NCI-H187 treated with DMSO at 0.1 percent for 48 hours (cell line): ENCODE measurements at regions not wholly inside any gene's neighbourhood (a gene's known extent, or its start where the extent isn't known, plus 50 kb on each side); places are given as distances from the start of the nearest gene placed in this dataset.
"Not testable (repeated sequence)": the region's sequence is repeated elsewhere in the genome, so short reads cannot be mapped to it uniquely, and the experiment has no call there.

Experiments used
- DNase-seq: peaks from one replicate; lab custom pipeline; 2025; lab: John Stamatoyannopoulos, UW

DNA sequence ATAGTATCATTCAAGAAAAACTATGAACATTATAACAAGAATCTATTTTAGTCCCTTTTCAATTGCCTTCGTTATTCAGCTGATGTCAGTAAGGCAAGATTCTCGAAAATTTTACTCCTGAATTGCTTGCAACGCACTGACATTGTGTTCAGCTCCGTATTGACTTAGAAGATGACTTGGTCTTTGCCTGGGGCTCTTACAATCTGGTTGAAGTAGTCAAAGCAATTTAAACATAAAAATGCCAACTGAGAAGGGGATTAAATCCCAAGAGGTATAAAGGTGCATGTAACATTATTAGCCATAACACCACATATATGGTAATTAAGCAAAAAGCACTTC is 507.1 kb downstream of the CENPC start:
- no peak for DNase-seq

DNA sequence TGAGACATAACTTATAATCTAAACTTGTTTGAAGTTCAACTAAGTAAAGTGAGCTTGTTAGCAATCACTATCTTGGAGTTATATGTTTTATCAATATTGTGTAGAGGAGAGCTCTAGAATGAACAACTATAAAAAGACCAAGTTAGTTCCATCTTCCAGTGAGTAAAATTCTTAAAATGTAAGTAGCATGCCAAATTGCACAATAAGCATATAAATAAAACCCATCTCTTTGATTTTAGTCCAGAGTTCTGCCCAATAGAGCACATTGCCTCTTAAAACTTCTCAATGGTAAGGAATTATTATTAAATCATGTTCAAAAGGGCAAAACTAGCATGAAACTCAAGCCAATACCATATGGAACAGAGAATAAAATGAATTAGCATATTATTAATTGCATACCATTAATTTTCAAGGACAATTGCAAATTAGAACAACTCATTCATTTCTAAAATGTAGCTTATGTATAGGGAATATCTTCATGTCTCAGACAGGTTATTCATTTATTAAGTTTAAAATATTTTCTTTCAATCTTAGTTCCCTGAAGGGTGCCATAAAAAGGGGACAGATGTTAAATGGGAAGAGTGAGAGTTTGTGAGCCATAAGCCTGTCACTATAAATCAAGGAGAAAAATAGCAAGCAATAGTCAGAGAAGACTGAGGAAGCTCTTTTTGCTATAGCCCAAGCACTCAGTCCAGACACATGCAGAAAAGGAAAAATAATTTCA is 507.6 kb downstream of the CENPC start:
- no peak for DNase-seq

DNA sequence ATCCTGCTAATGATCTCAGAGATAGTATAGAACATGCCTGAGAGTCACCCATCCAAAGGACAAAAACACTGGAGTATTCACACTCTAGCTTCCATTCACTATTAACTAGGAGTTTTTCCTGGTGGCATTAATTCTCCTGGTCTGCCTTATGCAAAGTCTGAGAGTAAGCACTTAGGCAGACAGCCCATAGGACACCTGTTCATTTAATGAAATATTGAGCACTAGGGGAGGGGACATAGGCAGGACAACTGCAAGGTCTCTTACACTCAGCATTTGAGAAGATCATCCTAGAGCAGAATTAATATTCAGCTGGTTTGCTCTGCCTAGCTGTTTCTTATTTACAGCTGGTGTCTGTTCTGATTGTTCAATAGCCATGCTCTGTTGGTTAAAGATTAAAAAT is 508.5 kb downstream of the CENPC start:
- no peak for DNase-seq

GRCh38 chr4:67035986-67036385 is 509.3 kb downstream of the CENPC start:
- DNase-seq, result no peak

GRCh38 chr4:67035501-67035900 is 509.8 kb downstream of the CENPC start:
- DNase-seq, result no peak

DNA sequence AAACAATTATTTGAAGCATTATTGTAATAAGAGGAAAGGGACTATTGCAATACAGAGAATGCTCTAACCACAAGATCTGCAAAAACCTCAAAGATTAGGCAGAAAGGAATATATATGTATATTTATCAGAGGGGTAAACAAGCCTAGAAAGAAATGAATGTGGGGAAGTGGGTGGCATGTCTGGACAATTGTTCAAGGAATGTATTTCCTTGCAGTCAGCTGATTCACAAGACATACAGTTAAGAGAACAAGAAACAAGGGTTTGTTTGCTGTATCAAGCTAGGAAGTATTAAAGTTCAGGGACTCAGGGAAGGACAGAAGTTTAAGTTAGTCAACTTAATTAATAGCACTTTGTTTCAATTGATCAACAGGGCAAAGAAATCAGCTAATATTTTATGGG is 514.7 kb downstream of the CENPC start:
- no peak for DNase-seq

GRCh38 chr4:67020438-67020797 is 524.9 kb downstream of the CENPC start:
- no peak for DNase-seq

DNA sequence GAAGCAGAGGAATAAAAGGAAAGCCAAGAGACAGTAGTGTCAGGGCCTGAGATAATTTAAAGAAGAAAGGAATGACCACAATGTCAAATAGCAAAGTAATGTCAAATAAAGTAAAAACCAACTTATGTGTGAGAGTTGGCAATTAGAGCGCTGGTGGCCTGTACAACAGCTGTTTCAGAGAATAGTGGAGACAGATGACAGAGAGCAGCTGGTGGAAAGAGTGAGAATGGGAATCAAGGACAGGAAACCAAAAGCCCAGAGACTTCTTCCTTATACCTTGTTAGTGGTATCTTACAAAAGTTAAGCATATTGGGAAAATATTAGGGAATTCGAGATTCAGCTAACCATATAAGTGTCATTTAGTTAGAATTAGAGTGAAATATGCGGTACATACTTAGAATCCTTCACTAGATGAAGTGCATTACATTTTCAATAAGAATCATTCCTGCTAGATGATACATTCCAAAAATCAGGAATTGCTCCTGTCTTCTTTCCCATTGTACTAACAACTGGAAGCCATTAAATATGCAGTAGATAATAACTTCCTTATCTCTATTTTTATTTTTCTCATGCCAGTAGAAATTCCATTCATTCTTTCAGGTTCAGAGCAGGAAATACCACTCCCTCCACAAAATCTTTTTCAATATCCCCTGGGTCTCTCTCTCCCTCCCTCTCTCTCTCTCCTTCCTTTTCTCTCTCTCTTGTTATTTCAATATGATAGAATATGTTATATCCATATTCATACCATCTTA is 525.4 kb downstream of the CENPC start:
- DNase-seq, result no peak

DNA sequence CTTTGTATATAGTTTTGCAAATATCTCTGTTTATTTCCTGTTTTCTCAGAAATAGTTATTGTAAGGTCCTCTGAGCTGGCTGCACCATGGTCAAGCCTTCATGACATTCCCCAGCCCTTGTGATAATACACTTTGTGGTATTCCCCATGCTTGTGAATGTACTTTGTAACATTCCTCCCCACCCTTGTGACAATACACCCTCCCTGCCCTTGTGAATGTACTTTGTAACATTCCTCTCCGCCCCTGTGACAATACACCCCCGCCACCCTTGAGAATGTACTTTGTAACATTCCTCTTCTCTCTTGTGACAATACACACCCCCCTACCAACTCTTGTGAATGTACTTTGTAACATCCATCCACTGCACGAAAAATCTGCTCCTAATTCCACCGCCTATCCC is 530.7 kb downstream of the CENPC start:
- DNase-seq, result no peak

DNA sequence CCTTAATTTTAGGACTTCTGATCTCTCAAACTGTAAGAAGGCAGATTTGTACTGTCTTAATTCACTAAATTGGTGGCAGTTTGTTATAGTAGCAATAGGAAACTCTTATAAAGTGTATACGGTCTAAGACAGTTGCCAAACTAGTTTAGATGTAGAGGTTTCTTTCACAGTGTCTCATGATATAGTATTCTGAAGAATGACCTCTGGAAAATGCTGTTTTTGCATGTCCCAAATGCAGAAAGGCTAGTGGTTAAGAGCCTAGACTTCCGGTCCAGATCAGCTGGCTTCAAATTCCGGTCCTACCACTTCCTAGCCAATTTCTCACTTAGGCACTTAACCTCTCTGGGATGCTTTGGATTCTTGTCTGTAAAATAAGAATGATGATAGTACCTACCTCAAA is 538.5 kb downstream of the CENPC start:
- DNase-seq, result no peak

GRCh38 chr4:66991521-66991920 is 553.8 kb downstream of the CENPC start:
- no peak for DNase-seq

GRCh38 chr4:66974665-66975064 is 570.6 kb downstream of the CENPC start:
- no peak for DNase-seq

DNA sequence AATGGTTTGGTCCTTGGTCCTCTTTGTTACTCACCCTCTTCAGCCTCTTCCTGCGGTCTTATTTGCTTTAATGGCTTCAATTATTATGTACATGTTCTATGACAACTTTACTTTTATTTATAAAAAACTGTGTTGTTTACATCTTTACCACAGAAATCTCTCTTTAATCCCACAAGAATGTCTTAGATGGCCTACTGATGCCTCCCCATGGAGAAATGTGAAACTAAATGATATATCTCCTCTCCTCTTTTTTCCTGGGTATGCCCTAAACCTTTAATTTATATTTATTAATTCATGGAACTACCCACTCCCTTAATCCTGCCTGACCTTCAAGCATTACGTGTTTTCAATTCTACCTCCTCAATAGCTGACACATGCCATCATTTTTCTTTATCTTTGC is 573.2 kb downstream of the CENPC start:
- DNase-seq, result no peak

GRCh38 chr4:66964467-66964866 is 580.8 kb downstream of the CENPC start:
- no peak for DNase-seq

DNA sequence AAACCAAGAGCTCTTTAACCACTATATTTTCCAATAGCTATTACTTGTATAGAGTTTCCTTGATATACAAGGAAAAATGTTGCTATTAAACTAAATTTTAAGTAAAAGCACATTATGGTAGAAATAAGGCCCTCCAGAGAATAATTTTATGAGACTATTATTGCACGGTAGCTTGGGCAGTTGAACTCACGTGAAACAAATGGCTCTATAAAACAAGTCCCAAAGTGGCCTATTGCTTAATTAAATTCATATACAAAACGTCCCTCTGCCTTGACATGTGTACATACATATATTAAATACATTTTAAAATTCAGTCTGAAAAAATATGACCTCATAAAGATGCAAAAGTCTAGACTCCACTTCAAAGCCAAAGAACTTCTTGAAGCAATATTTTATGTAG is 582.2 kb downstream of the CENPC start:
- DNase-seq, result no peak

- DNase-seq, result no peak
Observed at GRCh38 chr4:66959207-66959606, 586.1 kb downstream of the CENPC start.

- DNase-seq, result no peak
Observed at GRCh38 chr4:66956852-66957251, 588.5 kb downstream of the CENPC start.

DNA sequence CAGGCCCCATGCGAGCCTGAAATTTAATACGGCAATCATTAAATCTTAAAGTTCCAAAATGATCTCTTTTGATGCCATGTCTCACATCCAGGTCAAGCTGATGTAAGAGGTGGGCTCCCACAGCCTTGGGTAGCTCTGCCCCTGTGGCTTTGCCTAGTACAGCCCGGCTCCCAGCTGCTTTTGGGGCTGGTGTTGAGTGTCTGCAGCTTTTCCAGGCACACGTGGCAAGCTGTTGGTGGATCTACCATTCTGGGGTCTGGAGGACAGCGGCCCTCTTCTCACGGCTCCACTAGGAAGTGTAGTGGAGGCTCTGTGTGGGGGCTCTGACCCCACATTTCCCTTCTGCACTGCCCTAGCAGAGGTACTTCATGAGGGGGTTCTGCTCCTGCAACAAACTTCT is 588.9 kb downstream of the CENPC start:
- no peak for DNase-seq

DNA sequence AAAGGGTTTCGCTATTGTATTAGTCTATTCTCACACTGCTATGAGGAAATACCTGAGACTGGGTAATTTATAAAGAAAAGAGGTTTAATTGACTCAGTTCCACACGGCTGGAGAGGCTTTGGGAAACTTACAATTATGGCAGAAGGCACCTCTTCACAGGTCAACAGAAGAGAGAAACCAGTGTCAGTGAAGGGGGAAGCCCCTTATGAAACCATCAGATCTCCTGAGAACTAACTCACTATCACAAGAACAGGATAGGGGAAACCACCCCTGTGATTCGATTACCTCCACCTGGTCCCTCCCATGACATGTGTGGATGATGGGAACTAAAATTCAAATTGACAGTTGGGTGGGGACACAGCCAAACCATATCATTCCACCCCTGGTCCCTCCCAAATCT is 589.5 kb downstream of the CENPC start:
- DNase-seq, result no peak

DNA sequence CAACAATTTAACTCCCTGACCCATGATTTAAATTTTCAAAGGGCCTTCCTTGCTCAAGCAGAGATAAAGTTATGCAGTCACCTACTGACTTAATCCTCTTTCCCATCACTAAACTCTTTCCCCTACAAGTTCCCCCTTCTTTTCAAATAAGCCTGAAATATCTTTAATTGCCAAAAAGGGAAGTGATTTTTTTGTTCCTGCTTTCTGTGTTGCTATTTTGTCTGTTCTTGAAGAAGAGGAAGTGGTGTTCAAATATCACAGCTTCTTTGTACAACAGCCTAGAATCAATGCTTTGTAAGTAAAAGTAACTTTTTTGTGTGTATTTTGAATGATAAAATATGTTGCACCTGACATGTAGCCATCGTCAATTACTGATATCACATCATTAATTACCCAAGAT is 595.9 kb downstream of the CENPC start:
- no peak for DNase-seq

- no peak for DNase-seq
Observed at GRCh38 chr4:66946761-66947160, 598.5 kb downstream of the CENPC start.

GRCh38 chr4:66943112-66943511 is 602.2 kb downstream of the CENPC start:
- no peak for DNase-seq

DNA sequence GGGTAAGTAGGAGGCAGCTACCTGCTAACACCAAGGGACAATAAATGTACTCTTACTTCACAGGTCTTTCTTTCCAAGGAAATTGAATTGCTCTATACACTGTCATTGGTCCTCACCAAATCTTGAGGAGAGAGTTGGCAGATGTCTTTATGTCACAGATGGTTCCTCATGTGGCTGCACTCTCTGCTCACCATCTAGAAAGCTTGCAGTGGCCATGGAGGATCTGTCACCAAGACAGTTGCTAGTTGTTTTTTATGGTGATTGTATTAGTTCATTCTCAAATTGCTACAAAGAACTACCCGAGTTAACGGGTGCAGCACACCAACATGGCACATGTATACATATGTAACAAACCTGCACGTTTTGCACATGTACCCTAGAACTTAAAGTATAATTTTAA is 613.3 kb downstream of the CENPC start:
- DNase-seq, result not testable (repeated sequence)

GRCh38 chr4:66930206-66930605 is 615.1 kb downstream of the CENPC start:
- DNase-seq, result no peak
